ENCODE measurements at regions not wholly inside any gene's neighbourhood (a gene's known extent, or its start where the extent isn't known, plus 50 kb on each side); places are given as distances from the start of the nearest gene placed in this dataset.

DNA sequence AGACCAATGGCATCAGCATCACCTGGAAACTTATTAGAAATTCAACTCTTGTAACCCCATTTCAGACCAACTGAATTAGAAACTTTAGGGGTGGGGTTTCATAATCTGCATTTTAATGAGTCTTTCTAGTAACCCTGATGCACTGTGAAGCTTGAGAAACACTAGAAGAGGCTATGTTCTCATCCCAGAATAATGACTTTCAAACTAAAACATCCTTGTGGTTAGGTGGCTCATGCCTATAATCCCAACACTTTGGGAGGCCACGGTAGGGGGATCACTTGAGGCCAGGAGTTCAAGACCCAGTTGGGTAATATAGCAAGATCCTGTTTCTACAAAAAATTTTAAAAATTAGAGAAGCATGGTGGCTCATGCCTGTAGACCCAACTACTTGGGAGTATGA, 402.4 kb downstream of the DLEU7 start:
- H3K4me1 ChIP-seq = no peaks in the 10 kb centered on the region
- no peaks in the 10 kb centered on the region for H3K36me3 ChIP-seq
- intact Hi-C loops (cut with DNase I; ENCODE audit: low total_unique reads) (no loop called here), in situ Hi-C loops (cut with MboI; ENCODE audit: low pct_ligation_motif_present in 1 of 4, low pct_unique_long_range_greater_than_20kb in 1 of 4, low sequenced_read_pairs in 3 of 4) (no loop called here)
- no peak overlapping the region for H3K27ac ChIP-seq
- no peak overlapping the region for H3K4me3 ChIP-seq
- TF ChIP-seq POLR2A (IDR thresholded peaks at IDR 0.05) = no peak
- TF ChIP-seq EP300 (IDR thresholded peaks at IDR 0.05; ENCODE audit: low read depth) = no peak
- no peak for DNase-seq
- 95% methylated on average over 1 of the region's 1 CpG; no CpG with 5 or more reads in 1 of the 2 donors for WGBS, 2 donors (ENCODE audit: low coverage in 1 of 2)
- no peaks in the 10 kb centered on the region for H3K27me3 ChIP-seq
- H3K9me3 ChIP-seq = no peaks in the 10 kb centered on the region

DNA sequence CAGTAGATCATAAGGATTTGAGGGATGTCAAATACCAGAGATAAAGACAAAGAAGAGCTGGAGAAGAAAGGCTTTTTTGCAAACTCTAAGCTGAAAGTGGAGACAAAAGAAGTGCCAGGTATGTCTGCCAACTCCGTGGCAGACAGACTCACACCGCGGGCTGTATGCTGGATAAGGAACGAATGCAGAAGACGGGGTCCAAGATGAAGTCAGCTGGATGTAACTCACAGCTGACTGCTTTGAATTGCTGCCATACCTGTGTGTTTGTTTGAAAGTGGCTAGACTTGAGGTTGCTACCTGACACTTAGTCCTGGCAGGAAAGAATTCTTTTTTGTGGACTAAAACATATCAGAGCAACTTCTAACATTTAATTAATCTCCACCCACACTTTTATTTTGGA, 398.8 kb downstream of the DLEU7 start:
- H3K36me3 ChIP-seq = no peaks in the 10 kb centered on the region
- in situ Hi-C loops (cut with MboI; ENCODE audit: low pct_ligation_motif_present in 1 of 4, low pct_unique_long_range_greater_than_20kb in 1 of 4, low sequenced_read_pairs in 3 of 4) (no loop called here), intact Hi-C loops (cut with DNase I; ENCODE audit: low total_unique reads) (no loop called here)
- no peak for DNase-seq
- H3K9me3 ChIP-seq = no peaks in the 10 kb centered on the region
- H3K27ac ChIP-seq = no peak overlapping the region
- no peaks in the 10 kb centered on the region for H3K27me3 ChIP-seq
- WGBS, 2 donors (ENCODE audit: low coverage in 1 of 2) = 89 to 91% methylated on average over 5 of the region's 5 CpGs
- TF ChIP-seq EP300 (IDR thresholded peaks at IDR 0.05; ENCODE audit: low read depth) (no peak), POLR2AphosphoS5 (IDR thresholded peaks at IDR 0.05) (no peak), POLR2A (IDR thresholded peaks at IDR 0.05) (no peak)
- TF ChIP-seq, protein P1, sequence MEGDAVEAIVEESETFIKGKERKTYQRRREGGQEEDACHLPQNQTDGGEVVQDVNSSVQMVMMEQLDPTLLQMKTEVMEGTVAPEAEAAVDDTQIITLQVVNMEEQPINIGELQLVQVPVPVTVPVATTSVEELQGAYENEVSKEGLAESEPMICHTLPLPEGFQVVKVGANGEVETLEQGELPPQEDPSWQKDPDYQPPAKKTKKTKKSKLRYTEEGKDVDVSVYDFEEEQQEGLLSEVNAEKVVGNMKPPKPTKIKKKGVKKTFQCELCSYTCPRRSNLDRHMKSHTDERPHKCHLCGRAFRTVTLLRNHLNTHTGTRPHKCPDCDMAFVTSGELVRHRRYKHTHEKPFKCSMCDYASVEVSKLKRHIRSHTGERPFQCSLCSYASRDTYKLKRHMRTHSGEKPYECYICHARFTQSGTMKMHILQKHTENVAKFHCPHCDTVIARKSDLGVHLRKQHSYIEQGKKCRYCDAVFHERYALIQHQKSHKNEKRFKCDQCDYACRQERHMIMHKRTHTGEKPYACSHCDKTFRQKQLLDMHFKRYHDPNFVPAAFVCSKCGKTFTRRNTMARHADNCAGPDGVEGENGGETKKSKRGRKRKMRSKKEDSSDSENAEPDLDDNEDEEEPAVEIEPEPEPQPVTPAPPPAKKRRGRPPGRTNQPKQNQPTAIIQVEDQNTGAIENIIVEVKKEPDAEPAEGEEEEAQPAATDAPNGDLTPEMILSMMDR (IDR thresholded peaks at IDR 0.05) = no peak
- no peaks in the 10 kb centered on the region for H3K4me1 ChIP-seq
- H3K4me3 ChIP-seq = no peak overlapping the region

DNA sequence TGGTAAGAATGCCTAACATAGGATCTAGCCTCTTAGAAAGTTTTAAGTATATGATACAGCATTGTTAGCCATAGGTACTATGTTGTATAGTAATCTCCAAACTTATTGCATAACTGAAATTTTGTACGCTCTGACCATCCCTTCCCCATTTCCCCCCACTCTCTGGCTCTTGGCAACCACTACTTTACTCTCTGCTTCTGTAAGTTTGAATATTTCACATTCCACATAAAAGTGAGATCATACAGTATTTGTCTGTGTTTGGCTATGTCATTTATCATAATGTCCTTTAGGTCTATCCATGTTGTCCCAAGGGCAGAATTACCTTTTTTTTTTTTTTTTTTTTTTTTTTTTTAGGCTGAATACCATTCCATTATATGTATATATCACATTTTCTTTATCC, 396.9 kb downstream of the DLEU7 start:
- no peak for TF ChIP-seq POLR2AphosphoS5 (IDR thresholded peaks at IDR 0.05)
- no peak for TF ChIP-seq EP300 (IDR thresholded peaks at IDR 0.05; ENCODE audit: low read depth)
- no peak for TF ChIP-seq POLR2A (IDR thresholded peaks at IDR 0.05)
- Histone ChIP-seq H3K4me3 (no peak overlapping the region), H3K36me3 (no peaks in the 10 kb centered on the region), H3K9me3 (no peaks in the 10 kb centered on the region), H3K4me1 (no peaks in the 10 kb centered on the region), H3K27me3 (no peaks in the 10 kb centered on the region), H3K27ac (no peak overlapping the region)
- in situ Hi-C loops (cut with MboI; ENCODE audit: low pct_ligation_motif_present in 1 of 4, low pct_unique_long_range_greater_than_20kb in 1 of 4, low sequenced_read_pairs in 3 of 4) (no loop called here), intact Hi-C loops (cut with DNase I; ENCODE audit: low total_unique reads) (no loop called here)
- WGBS, 2 donors (ENCODE audit: low coverage in 1 of 2) = 83 to 100% methylated on average over 1 of the region's 1 CpG
- DNase-seq = no peak

DNA sequence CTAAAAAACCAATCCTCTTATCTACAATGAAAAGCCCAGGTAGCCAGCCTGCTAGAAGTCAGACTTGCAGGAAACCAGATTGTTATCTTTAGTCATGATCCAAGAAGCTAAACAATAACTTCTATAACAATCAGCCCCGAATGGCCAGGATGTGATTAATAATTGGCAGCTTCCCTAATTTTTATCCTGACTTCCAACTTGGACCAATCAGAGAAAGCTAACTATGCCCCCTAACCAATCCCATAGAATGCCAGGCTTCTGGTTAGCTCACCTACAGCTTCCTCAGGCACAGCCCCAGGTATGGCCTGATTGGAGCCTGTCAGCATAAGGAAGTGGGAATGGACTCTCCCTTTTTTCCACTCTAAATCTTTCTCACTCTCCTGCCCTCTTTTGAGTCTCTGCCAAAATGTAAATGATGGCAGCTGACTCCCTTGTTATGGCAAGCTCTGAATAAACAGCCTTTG, 394.9 kb downstream of the DLEU7 start:
- Histone ChIP-seq H3K9me3 (no peaks in the 10 kb centered on the region), H3K27me3 (no peaks in the 10 kb centered on the region), H3K4me3 (no peak overlapping the region), H3K27ac (no peak overlapping the region), H3K4me1 (no peaks in the 10 kb centered on the region), H3K36me3 (no peaks in the 10 kb centered on the region)
- DNase-seq = no peak
- intact Hi-C loops (cut with DNase I; ENCODE audit: low total_unique reads) (no loop called here), in situ Hi-C loops (cut with MboI; ENCODE audit: low pct_ligation_motif_present in 1 of 4, low pct_unique_long_range_greater_than_20kb in 1 of 4, low sequenced_read_pairs in 3 of 4) (no loop called here)
- TF ChIP-seq EP300 (IDR thresholded peaks at IDR 0.05; ENCODE audit: low read depth) = no peak
- TF ChIP-seq POLR2A (IDR thresholded peaks at IDR 0.05) = no peak
- no peak for TF ChIP-seq POLR2AphosphoS5 (IDR thresholded peaks at IDR 0.05)
- TF ChIP-seq, protein P1 (IDR thresholded peaks at IDR 0.05) = no peak
- WGBS, 2 donors (ENCODE audit: low coverage in 1 of 2) = 42 to 60% methylated on average over 1 of the region's 1 CpG

DNA sequence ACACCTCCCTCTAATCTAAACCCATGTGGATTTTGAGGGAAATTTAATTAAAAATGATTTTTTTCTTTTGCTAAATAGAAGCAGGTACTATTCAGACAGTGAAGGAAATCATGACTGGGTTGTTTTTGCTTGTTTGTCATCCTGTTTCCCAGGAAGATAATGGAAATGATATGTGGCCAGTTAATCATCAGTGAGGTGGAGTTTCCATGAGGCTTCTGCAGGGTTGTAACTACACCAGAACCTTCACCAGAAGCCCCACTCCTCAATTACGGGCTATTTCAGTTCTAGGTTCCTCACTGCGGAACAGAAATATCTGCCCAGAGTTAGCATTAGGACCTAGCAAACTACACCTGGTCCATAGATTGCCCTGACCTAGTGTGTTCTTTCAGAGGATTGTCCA, 394.0 kb downstream of the DLEU7 start:
- 95 to 100% methylated on average over 2 of the region's 2 CpGs for WGBS, 2 donors (ENCODE audit: low coverage in 1 of 2)
- no peak overlapping the region for H3K4me3 ChIP-seq
- H3K4me1 ChIP-seq = no peaks in the 10 kb centered on the region
- no peak overlapping the region for H3K27ac ChIP-seq
- in situ Hi-C loops (cut with MboI; ENCODE audit: low pct_ligation_motif_present in 1 of 4, low pct_unique_long_range_greater_than_20kb in 1 of 4, low sequenced_read_pairs in 3 of 4) (no loop called here), intact Hi-C loops (cut with DNase I; ENCODE audit: low total_unique reads) (no loop called here)
- H3K9me3 ChIP-seq = no peaks in the 10 kb centered on the region
- TF ChIP-seq POLR2AphosphoS5 (IDR thresholded peaks at IDR 0.05) (no peak), EP300 (IDR thresholded peaks at IDR 0.05; ENCODE audit: low read depth) (no peak), POLR2A (IDR thresholded peaks at IDR 0.05) (no peak)
- TF ChIP-seq, protein P1 (IDR thresholded peaks at IDR 0.05) = no peak
- H3K36me3 ChIP-seq = no peaks in the 10 kb centered on the region
- no peaks in the 10 kb centered on the region for H3K27me3 ChIP-seq
- DNase-seq = no peak

Measured in transverse colon (tissue), 4 donors.